GM12872 (cell line): ENCODE measurements at regions not wholly inside any gene's neighbourhood (a gene's known extent, or its start where the extent isn't known, plus 50 kb on each side); places are given as distances from the start of the nearest gene placed in this dataset.

ENCODE experiments used
- CTCF ChIP-seq: IDR thresholded peaks from 3 replicates; pipeline ENCODE4 v1.5.1; 2011; ENCODE audit warnings: low read depth, mild to moderate bottlenecking, low read length, moderate library complexity; ENCODE audit not compliant: insufficient read depth

DNA sequence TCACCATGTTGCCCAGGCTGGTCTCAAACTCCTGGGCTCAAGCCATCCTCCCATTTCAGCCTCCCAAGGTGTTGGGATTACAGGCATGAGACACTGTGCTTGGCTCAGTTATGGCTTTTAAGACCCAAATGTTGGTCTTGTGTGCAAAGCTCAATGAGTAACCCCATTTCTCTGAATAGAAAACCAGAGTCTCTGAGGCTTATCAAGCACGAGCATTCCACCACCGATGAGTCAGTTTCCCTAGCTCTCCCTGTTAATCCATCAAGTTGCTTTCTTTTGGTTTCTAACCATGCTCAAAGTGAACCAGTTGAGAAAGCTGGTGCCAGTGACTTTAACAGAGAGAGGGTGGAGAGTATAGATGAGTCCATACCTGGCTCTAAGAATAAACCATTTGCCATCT, 350.9 kb upstream of the ADGRL2 start:
- TF ChIP-seq CTCF = no peak

DNA sequence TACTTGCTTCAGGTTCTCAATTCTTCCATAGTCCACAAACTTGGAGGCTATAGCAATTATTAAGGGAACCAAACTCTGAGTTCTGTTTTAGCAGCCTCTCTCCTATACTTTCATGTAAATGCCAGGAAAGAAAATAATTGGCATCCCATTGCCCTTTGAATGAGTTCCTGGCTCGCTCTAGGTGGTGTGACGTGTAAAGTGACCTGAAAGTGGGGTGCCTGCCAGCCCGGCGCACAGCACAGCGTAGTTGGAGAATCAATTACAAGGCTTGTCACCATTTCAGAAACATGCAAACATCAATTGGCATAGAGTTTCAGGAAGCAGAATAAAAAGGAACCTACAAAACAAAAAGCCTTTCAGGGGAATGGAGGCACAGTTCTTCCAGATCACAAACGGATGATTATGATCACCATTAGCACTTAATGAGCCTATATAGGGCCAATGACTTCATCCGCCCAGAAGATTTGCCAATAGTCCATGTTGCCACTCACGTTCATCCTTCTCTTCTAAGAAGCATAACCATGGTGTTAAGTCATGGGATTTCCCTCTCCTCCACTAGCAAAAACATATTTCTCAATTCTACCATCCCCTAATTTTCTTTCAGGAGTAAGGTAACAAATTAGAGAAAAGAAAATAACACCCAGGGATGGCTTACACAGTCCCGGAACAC, 354.6 kb upstream of the ADGRL2 start:
- TF ChIP-seq CTCF = no peak

DNA sequence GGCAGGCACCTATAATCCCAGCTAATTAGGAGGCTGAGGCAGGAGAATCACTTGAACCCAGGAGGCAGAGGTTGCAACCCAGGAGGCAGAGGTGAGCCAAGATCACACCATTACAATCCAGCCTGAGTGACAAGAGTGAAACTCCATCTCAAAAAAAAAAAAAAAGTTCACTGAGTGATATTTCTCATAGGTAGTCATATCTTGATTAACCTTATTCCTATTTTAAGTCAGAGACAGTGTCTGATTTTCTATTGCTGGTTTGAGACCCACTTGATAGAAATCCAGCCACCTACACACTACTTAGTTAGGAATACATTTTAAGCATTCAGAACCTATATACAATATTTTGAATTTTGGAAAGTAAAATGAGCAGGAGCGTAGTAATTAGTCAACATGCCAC, 357.4 kb upstream of the ADGRL2 start:
- no peak for TF ChIP-seq CTCF

- TF ChIP-seq CTCF = no peak
These were observed 361.5 kb upstream of the ADGRL2 start for GRCh38 chr1:81439046-81439823.

GRCh38 chr1:81437649-81438048, 363.1 kb upstream of the ADGRL2 start:
- TF ChIP-seq CTCF = no peak

GRCh38 chr1:81437213-81437612, 363.5 kb upstream of the ADGRL2 start:
- TF ChIP-seq CTCF = no peak

DNA sequence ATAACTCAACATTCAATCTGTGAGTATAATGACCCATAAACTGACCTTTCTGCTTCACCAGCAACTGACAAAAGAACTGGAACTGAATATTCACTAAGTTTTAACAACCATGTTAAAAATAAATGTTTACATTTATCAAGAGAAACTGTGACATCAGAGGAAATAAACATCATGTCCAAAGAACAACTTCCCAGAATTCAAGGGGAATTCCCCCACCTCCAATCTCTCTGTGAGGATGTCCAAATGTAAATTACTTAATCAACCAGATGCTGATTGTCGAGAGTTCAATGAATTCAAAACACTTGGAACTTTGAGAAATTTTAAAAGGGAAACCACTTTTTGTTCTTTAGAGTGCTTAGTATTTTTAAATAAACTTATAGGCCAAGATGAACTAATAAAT, 365.6 kb upstream of the ADGRL2 start:
- TF ChIP-seq CTCF = no peak
